HG03378 (cell line): ENCODE measurements at regions not wholly inside any gene's neighbourhood (a gene's known extent, or its start where the extent isn't known, plus 50 kb on each side); places are given as distances from the start of the nearest gene placed in this dataset.
"Not testable (repeated sequence)": the region's sequence is repeated elsewhere in the genome, so short reads cannot be mapped to it uniquely, and the experiment has no call there.

Experiments used
- ATAC-seq: cut with Tn5 transposase; IDR thresholded peaks from one replicate; pipeline ENCODE4 v1.9.1; 2021; ENCODE audit warnings: mild to moderate bottlenecking, moderate library complexity; ENCODE audit not compliant: unreplicated experiment

DNA sequence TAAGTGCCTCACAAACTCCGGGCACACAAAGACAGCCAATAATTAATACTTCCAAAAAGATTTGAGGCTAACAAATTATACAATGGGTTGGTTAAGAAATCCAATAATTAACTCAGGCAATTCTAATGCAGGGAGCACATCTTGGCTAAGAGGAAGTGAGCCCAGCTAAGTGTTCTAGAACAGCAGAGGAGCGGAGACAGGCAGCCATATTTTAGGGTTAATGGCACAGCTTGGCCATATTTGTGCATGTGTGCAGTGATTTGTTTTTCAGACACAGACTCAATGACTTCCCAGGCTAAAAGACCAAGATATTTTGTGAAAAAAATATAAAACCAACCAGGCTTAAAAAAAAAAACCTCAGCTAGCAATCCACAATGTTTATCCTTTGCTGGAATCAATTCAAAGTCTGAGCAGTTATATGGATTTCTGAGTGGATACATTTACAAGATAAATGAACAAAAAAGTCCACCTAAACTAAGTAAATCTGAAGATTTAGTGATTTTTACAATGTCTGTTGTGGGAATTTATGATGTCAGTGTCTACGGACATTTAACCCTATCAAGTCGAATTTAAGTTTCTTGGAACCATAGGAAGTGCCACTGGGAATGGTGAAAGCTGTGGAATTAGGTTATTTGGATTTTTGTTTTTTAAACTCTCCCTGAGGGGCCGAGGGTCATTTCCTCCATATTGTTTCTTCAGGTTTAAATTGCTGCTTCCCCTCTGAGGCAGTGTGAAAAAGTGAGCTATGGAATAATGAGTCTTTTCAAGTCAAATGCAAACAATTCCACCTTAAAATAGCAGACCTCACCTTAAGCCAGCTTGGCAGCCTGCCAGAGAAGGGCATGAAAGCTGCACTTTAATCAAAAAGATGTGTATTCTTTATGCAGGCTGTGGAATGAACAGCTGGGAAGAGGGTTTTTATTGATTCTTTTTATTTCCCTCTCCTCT lies 413.7 kb upstream of the TBL1XR1 start:
- ATAC-seq: no peak

DNA sequence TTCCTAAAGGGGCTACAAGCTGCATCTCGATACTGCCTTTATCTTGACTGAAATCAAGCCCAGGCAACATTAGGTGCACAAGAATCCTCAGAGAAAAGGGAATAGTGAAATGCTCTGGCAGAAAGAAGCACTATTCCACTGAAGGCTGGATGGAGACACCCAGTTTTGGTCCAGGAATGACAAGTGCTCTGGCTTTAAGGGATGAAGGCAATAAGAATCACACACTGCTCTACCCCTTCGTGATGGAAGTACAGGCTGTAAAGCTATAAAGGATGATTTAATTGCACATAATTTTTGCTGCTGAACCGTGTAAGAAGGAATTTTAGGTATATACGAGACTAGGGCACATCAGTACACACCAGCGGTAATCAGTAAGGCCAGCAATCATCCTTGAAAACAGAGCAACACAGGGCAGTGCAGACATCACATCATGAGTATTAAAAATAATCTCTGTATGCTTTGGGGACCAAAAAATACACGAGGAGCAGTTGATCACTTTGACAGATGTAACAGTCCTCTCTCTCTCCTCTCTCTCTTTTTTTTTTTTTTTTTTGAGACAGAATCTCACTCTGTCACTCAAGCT lies 414.6 kb upstream of the TBL1XR1 start:
- ATAC-seq: no peak

DNA sequence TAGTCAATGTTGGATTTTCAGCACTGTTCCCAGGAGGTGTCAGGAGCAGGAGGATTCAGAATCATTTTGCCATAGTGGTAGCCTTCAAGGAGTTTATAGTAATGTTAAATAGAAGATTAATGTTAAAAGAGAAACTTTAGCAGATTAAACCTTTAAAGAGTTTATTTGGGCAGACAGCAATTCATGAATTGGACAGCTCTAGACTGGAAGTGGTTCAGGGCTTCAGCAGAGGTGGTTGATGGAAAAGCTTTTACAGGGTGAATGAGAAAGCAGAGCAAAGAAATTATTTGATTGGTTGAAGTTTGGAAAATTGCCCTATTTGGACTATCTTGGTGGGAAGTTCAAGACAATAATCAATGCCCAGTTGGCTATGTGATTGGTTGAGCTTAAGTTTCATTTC lies 416.6 kb upstream of the TBL1XR1 start:
- ATAC-seq: no peak

DNA sequence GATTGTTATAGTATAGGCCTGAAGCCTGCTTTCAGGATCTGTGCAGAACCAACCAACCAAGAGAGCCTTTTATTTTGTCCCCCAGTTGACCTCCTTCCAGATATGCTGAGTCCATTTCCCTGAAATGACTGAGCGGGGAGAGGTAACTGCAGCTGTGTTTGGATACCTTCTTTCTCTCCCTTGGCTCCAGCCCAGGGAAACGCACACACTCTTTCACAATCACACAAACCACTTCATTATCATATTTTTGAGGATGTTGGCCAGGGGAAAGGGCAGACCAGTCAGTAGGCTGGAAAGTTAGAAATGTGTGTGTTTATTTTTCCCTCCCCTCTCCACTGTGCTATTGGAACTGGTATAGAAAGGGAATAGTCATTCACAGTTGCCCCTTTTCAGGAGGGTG lies 417.7 kb upstream of the TBL1XR1 start:
- ATAC-seq: no peak

DNA sequence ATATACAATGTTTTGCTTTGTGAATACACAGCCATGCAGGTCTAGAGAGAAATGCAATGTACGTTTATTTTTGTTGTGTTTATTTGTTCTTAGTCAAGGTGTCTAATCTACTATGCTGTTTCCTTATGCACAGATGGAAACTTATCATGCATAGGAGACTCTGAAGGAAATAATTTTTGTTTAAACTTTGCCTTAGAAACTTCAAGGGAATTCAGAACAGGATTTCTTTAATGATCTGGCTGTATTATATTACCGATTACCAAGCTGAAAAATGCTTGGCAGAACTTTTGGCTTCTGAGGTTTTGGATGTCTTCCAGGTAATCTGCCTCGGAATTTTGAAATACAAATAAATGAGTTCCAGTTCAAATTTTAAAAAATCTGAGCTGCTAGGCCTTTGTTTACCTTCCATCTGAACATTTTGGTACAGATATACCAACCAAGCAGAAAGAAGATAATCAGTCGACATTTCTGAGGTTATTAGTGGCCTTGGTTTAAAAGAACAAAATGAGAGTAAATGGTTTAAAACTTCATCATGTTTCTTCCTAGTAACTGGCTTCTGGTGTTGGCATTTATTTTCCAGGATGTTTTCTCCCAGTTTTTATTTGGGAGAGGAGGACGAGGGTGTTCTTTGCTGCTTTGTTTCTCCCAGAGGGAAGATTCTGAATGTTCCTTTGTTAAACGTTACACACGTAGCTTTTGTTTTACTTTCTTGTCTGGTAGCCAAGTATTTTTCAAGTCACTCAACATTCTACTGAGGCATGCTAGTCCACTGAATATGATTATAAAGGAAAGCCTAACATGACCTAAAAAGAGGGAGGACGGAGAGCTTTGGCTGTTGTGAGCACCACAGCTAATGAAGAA lies 421.8 kb upstream of the TBL1XR1 start:
- no peak for ATAC-seq

DNA sequence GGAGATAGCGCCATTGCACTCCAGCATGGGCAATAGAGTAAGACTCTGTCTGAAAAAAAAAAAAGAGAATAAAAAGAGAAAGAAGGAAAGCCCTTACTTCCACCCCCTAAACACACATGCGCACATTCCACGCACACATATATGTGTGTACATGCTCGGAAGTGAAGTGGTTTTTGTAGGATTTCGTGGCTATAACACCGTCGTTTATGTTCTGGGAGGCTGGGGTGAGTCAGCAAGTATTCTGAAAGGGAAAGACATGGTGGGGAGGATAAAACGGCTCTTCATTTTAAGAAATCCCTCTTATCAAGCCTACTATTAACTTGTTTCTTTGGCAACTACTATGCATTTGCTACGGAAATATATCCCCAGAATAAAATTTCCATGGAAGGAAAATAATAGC lies 422.8 kb upstream of the TBL1XR1 start:
- no peak for ATAC-seq

DNA sequence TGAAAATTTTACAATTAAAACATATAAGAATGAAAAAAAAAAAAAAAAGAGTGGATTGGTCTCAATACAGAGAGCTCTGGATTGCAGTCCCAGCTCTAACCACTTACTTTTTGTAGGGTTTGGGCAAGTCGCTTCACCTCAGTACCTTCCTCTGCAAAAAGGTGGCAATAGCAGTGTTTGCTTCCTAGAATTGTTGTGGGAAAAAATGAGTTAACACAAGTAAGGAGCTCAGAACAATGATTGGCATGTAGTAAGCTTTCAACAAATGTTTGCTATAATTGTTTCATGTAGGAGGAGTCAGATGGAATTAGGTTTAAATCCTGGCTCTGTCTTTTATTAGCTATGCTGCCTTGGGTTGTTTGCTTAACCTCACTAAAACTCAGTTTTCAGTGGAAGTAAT lies 425.2 kb upstream of the TBL1XR1 start:
- ATAC-seq: no peak

DNA sequence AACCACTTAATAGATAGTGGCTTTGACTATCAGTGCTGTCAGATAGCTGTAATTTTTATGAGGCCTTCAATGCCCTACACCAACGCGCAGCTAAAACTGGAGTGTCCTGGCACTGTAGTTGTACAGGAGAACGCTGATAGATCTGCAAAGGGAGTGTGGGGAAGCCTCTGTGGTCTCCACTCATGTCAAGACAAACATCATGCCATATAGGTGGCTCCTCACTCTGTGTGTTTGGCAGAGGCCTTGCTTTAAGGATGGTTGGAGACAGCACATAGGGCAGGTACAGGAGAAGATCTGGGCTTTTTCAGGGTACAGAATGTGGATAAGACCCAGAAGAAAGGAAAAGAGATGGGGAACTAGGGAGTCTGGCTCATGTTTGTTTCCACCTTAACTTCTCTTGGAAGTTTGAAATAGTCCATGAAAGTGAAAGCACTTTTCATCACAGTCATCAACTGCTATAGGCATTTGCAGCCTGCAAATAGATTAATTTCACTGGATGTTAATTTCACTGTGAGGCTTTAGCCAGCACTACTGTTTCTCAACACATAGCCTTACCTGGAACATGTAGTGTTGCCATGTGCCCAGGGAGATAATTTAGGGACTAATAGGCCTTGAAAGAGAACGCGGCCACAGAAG lies 425.8 kb upstream of the TBL1XR1 start:
- no peak for ATAC-seq

DNA sequence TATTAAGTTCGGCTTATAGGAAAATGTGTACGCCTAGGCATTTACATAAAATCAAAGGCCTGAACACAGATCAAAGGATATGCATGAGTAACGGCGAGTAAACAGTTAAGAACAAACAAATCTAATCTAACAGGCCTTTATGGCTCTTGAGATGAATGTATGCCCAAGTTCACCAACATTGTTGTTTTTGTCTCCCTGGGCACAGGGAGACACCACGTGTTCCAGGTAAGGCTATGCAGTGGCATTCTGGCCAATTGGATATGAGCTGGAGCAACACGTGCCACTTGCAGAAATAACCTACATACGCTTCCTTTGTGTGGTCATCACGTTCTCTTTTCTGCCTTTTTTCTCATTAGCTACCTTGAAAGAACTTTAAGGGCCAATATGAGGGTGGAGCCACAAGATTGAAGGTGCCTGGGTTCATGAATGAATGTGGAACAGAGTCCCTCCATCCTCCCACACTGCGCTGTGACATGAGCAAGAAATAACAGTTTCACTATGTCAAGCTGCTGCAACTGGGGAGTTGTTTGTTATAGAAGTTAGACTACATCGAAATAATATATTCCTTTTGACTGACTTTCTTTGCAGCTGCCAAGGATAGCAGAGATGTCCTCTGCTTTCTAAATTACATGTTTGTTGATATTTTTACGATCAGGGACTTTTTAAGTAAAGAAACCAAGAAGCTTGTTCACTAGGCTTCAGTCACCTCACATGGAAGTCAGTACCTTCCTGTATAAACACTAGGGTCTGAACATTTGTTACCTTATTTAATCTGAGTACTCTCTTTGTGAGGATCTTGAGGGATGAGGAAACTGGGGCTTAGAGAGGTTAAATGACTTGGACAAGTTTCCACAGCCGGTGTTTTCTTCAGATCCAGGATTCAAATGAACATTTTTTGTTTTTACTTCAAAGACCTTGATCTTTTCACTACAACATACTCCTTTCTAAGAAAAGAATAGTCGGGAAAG lies 427.5 kb upstream of the TBL1XR1 start:
- no peak for ATAC-seq

DNA sequence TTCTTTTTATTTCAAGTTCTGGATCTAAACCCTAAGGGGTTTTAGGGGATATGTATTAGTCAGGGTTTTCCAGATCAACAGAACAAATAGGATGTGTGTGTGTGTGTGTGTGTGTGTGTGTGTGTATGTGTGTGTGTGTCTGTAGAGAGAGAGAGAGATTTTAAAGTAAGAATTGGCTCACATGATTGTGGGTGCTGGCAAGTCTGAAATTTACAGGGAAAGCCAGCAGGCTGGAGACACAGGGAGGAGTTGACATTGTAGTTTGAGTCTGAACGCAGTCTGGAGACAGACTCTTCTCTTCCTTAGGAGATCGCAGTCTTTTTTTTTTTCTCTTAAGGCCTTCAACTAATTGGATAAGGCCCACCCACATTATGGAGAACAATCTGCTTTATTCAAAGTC lies 428.8 kb upstream of the TBL1XR1 start:
- ATAC-seq: no peak

DNA sequence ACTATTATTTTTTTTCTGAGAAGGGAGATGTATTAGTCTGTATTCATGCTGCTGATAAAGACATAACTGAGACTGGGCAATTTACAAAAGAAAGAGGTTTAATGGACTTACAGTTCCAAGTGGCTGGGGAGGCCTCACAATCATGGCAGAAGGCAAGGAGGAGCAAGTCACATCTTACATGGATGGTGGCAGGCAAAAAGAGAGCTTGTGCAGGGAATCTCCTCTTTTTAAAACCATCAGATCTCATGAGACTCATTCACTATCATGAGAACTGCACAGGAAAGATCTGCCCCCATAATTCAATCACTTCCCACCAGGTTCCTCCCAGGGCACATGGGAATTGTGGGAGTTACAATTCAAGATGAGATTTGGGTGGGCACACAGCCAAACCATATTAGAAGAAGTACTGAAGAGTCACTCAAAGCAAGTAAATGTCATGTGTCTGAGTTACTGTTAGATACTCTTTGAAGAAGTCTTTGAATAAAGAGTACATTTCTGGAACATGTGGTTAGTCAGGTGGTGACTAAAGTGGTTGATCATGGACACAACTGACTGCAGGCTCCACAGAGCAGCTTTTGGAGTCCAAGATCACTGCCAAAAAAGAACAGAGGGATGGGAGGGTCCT lies 430.9 kb upstream of the TBL1XR1 start:
- ATAC-seq: not testable (repeated sequence)

DNA sequence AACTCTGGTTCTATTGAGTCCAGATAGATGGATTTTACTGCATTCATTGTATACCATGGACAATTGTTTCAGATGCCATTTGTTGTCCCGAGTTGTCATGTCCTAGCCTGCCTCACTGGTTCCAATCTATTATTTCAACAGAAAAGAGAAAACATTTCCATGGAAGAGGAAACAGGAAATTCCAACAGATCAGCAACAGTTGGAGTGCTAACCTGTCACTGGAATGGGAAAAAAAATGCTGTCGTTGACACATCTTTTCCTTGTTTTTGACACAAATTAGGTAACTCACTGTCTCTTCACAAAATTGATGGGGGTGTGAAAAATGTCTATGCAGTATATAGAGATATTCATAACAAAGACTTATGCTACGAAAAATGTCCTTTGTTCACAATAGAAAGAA lies 432.0 kb upstream of the TBL1XR1 start:
- ATAC-seq: no peak

DNA sequence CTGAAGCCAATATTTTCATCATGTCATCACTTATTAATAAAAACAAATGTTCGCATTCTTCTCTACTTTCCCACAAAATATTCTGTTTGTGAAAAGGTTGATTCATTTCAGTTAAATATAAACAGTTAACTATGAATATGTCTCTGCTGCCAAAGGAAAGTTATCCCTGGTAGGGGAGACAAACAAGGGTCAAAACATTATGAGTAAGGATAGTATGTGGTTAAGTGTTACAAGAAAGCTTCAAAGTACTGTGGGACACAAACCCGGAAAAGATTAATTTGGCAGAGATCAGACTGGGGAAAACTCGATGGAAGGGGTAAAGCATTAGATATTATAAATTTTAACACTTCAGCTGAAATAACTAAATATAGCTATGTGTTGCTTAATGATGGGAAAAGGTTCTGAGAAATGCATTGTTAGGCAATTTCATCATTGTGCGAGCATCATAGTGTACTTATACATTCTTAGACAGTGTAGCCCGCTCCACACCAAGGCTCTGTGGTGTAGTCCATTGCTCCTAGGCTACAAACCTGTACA lies 436.5 kb upstream of the TBL1XR1 start:
- ATAC-seq: no peak

DNA sequence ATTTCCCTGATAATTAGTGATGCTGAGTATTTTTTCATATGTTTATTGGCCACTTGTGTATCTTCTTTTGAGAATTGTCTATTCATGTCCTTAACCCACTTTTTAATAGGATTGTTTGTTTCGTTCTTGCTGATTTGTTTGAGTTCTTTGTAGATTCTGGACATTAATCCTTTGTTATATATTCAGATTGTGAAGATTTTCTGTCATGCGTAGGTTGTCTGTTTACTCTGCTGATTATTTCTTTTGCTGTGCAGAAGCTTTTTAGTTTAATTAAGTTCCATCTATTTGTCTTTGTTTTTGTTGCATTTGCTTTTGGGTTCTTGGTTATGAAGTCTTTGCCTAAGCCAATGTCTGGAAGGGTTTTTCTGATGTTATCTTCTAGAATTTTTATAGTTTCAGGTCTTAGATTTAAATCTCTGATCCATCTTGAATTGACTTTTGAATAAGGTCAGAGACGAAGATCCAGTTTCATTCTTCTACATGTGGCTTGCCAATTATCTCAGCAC lies 438.4 kb upstream of the TBL1XR1 start:
- not testable (repeated sequence) for ATAC-seq

DNA sequence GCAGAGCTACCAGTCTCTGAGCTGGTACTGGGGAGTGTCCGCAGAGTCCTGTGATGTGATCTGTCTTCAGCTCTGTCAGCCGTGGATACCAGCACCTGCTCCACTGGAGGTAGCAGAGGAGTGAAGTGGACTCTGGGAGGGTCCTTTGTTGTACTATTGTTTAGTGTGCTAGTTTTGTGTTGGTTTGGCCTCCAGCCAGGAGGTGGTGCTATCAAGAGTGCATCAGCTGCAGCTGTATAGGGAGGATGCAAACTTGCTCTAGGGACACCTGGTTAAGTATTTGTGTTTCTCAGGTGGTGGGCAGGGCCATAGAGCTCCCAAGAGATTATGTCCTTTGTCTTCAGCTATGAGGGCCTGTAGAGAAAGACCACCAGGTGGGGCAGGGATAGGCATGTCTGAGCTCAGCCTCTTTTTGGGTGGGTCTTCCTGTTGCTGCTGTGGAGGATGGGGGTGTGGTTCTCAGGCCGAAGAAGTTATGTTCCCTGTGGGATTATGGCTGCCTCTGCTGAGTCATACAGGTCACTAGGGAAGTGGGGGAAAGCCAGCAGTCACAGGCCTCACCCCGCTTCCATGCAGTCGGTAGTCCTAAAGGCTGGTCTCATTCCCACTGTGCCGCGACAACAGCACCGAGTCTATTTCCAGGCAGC lies 443.2 kb upstream of the TBL1XR1 start:
- ATAC-seq: no peak

DNA sequence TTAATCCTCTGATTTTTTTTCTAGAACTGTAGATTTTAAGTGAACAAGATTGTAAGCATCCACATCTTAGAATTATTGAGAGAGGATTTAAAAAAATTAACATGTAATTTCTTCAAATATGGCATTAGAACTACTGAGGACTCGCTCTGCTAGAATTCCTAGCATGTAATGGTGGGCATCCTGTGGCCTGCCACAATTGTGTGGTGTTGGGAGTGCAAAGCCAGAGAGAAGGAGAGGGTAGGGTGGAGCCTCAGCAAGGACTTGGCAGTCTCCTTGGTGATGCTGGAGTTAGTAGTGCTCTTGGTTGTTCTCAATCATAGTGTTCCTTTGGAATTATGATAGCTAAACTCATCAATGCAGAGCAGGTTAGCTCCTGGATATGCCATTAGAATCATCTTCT lies 443.9 kb upstream of the TBL1XR1 start:
- no peak for ATAC-seq

DNA sequence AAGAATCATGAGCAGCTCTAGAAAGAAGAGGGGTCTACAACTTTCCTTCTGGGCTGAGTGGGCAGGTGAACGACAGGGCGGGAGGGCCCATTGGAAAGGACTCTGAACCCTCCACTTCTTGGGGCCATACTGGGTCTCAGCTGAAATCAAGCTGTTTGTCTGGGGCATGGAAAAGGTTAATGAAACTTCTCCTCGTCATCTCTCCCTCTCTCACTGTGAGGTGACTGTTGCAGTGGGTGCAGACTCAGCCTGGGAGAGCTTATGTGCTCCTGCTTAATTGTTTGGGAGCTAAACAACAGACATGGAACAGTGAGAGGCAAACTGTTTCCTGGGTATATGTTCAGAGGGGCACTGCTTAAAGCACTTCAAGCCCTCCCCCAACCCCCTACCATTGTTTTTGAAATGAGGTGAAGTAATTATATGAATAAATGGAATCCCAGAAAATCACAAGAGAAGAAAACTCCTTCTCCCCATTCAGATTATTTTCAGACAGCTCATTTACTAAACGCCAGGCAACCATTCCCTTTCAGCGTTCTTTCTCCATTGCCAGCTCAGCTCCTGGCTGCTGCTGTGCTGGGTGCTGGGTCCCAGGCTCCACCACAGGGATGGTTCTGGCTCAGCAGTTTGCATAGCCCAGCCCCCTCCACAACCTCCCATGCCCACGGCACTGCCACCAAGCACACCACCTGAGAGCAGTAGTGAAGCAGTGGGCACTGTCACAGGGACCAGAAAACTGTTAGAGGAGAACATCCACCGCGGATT lies 444.9 kb upstream of the TBL1XR1 start:
- no peak for ATAC-seq

DNA sequence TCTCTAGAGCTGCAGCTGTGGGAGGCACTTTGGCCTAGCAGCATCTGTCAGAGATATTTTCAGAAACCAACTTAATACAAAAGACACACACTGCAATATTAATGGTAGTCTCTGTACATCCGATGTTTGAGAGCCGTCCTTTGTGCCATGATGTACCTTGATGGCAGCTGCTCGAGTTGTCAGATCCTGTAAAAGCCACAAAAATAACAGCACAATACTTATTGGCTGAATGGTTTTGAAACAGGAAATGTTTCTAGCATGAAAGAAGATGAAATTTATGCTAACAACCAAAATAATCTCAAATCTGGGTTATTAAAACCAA lies 445.5 kb upstream of the TBL1XR1 start:
- no peak for ATAC-seq
